SK-N-SH treated with all-trans-retinoic acid at 6 μM for 48 hours (cell line): ENCODE measurements at regions not wholly inside any gene's neighbourhood (a gene's known extent, or its start where the extent isn't known, plus 50 kb on each side); places are given as distances from the start of the nearest gene placed in this dataset.

ENCODE experiments used
- ATAC-seq: fragments of 200-7000 bp; cut with Tn5 transposase; 3 replicates; pipeline ENCODE4 v1.9.1; 2020; ENCODE audit warnings: mild to moderate bottlenecking, moderate library complexity
- ARNTL ChIP-seq: fragments of 450-650 bp; formaldehyde crosslinking; IDR thresholded peaks from 2 replicates; pipeline ENCODE4 v1.5.0; 2020; ENCODE audit warnings: low read depth, mild to moderate bottlenecking, moderate library complexity, borderline replicate concordance
- BACH2 ChIP-seq: fragments of 250-450 bp; sonication (Bioruptor Pico); IDR thresholded peaks from 2 replicates; pipeline ENCODE4 v1.9.0; 2021; ENCODE audit warnings: mild to moderate bottlenecking, borderline replicate concordance
- CSDC2 ChIP-seq: fragments of 250-450 bp; sonication (Bioruptor Pico); IDR thresholded peaks from 2 replicates; pipeline ENCODE4 v1.5.0; 2020; ENCODE audit warnings: mild to moderate bottlenecking, moderate library complexity
- ESRRG ChIP-seq: fragments of 250-450 bp; sonication (Bioruptor Pico); IDR thresholded peaks from 2 replicates; pipeline ENCODE4 v1.6.1; 2021; ENCODE audit warnings: mild to moderate bottlenecking
- ISL1 ChIP-seq: fragments of 250-450 bp; sonication (Bioruptor Pico); IDR thresholded peaks from 2 replicates; pipeline ENCODE4 v2.1.2; 2022; ENCODE audit warnings: mild to moderate bottlenecking, moderate library complexity
- OSR1 ChIP-seq: fragments of 250-450 bp; sonication (Bioruptor Pico); IDR thresholded peaks from 2 replicates; pipeline ENCODE4 v1.8.0; 2022; ENCODE audit warnings: moderate library complexity, mild to moderate bottlenecking, inconsistent platforms
- POU6F1 ChIP-seq: fragments of 250-450 bp; sonication (Bioruptor Pico); IDR thresholded peaks from 2 replicates; pipeline ENCODE4 v1.8.0; 2021; ENCODE audit warnings: low read depth, mild to moderate bottlenecking, moderate library complexity, borderline replicate concordance
- PPARA ChIP-seq: fragments of 250-450 bp; sonication (Bioruptor Pico); IDR thresholded peaks from 2 replicates; pipeline ENCODE4 v1.5.0; 2020; ENCODE audit warnings: mild to moderate bottlenecking, borderline replicate concordance
- RARB ChIP-seq: fragments of 250-450 bp; sonication (Bioruptor Pico); IDR thresholded peaks from 2 replicates; pipeline ENCODE4 v1.8.0; 2021; ENCODE audit warnings: mild to moderate bottlenecking, moderate library complexity
- SNAI2 ChIP-seq: fragments of 250-450 bp; sonication (Bioruptor Pico); IDR thresholded peaks from 2 replicates; pipeline ENCODE4 v1.5.0; 2020; ENCODE audit warnings: mild to moderate bottlenecking, moderate library complexity
- TCF4 ChIP-seq: fragments of 250-450 bp; sonication (Bioruptor Pico); IDR thresholded peaks from 2 replicates; pipeline ENCODE4 v1.8.0; 2021; ENCODE audit warnings: mild to moderate bottlenecking, moderate library complexity, borderline replicate concordance
- TOX ChIP-seq: fragments of 250-450 bp; sonication (Bioruptor Pico); IDR thresholded peaks from 2 replicates; pipeline ENCODE4 v1.8.0; 2021; ENCODE audit warnings: mild to moderate bottlenecking, moderate library complexity, borderline replicate concordance
- TSHZ2 ChIP-seq: fragments of 250-450 bp; sonication (Bioruptor Pico); IDR thresholded peaks from 2 replicates; pipeline ENCODE4 v1.5.0; 2020; ENCODE audit warnings: mild to moderate bottlenecking, moderate library complexity
- ZFP3 ChIP-seq: fragments of 250-450 bp; sonication (Bioruptor Pico); IDR thresholded peaks from 2 replicates; pipeline ENCODE4 v1.5.0; 2020; ENCODE audit warnings: mild to moderate bottlenecking, moderate library complexity
- ZFP30 ChIP-seq: fragments of 450-650 bp; formaldehyde crosslinking; IDR thresholded peaks from 2 replicates; pipeline ENCODE4 v1.5.0; 2022; ENCODE audit warnings: mild to moderate bottlenecking, moderate library complexity
- ZNF565 ChIP-seq: fragments of 450-650 bp; formaldehyde crosslinking; conservative IDR thresholded peaks from 2 replicates; pipeline ENCODE4 v1.5.0; 2020; ENCODE audit warnings: low read depth, mild to moderate bottlenecking, moderate library complexity
- ZNF70 ChIP-seq: fragments of 450-650 bp; formaldehyde crosslinking; IDR thresholded peaks from 2 replicates; pipeline ENCODE4 v1.5.0; 2020; ENCODE audit warnings: mild to moderate bottlenecking, moderate library complexity
- ZNF8 ChIP-seq: fragments of 450-650 bp; formaldehyde crosslinking; IDR thresholded peaks from 2 replicates; pipeline ENCODE4 v1.5.0; 2020; ENCODE audit warnings: mild to moderate bottlenecking, moderate library complexity
- TF ChIP-seq, protein P1 (sequence below): fragments of 250-450 bp; sonication (Bioruptor Pico); IDR thresholded peaks from 2 replicates; pipeline ENCODE4 v1.5.1; 2020; ENCODE audit warnings: low read depth, mild to moderate bottlenecking, moderate library complexity
- TF ChIP-seq, protein P2 (sequence below): fragments of 250-450 bp; sonication (Bioruptor Pico); IDR thresholded peaks from 2 replicates; pipeline ENCODE4 v1.8.0; 2020; ENCODE audit warnings: mild to moderate bottlenecking, moderate library complexity, borderline replicate concordance
- TF ChIP-seq, protein P3 (sequence below): fragments of 250-450 bp; sonication (Bioruptor Pico); IDR thresholded peaks from 2 replicates; pipeline ENCODE4 v1.5.1; 2021; ENCODE audit warnings: mild to moderate bottlenecking, moderate library complexity

DNA sequence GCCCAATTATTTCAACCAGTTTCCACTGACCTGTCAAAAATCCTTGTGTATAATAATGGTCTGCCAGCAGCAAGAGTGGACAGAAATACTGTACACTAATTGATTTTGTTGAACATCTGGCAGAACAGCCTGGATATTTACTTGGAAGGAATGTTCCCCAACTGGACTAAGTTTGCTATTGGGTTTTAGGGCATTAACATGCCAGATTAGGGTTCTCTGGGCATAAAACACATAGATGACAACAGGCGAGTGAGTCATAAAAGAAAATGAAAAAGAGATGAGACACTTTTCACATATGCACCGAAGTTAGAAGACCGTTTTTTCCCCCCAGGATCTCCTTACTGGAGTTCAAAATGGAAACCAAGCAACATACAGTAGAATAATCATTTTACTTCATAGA, 236.3 kb upstream of the NAV3 start:
- peak; percentile 72 for ATAC-seq
- no peak for TF ChIP-seq TCF4 (CRISPR knock-in tag)
- no peak for TF ChIP-seq ZNF565 (CRISPR knock-in tag)
- no peak for TF ChIP-seq POU6F1 (CRISPR knock-in tag)
- TF ChIP-seq RARB, result no peak
- no peak for TF ChIP-seq OSR1 (CRISPR knock-in tag)
- TF ChIP-seq BACH2 (CRISPR knock-in tag), result no peak
- no peak for TF ChIP-seq ZFP3 (CRISPR knock-in tag)
- TF ChIP-seq CSDC2 (CRISPR knock-in tag), result no peak
- TF ChIP-seq, protein P1, sequence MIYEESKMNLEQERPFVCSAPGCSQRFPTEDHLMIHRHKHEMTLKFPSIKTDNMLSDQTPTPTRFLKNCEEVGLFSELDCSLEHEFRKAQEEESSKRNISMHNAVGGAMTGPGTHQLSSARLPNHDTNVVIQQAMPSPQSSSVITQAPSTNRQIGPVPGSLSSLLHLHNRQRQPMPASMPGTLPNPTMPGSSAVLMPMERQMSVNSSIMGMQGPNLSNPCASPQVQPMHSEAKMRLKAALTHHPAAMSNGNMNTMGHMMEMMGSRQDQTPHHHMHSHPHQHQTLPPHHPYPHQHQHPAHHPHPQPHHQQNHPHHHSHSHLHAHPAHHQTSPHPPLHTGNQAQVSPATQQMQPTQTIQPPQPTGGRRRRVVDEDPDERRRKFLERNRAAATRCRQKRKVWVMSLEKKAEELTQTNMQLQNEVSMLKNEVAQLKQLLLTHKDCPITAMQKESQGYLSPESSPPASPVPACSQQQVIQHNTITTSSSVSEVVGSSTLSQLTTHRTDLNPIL (CRISPR knock-in tag), result no peak
- no peak for TF ChIP-seq ZNF8 (CRISPR knock-in tag)
- TF ChIP-seq ISL1 (CRISPR knock-in tag), result no peak
- TF ChIP-seq ESRRG (CRISPR knock-in tag), result no peak
- TF ChIP-seq, protein P2, sequence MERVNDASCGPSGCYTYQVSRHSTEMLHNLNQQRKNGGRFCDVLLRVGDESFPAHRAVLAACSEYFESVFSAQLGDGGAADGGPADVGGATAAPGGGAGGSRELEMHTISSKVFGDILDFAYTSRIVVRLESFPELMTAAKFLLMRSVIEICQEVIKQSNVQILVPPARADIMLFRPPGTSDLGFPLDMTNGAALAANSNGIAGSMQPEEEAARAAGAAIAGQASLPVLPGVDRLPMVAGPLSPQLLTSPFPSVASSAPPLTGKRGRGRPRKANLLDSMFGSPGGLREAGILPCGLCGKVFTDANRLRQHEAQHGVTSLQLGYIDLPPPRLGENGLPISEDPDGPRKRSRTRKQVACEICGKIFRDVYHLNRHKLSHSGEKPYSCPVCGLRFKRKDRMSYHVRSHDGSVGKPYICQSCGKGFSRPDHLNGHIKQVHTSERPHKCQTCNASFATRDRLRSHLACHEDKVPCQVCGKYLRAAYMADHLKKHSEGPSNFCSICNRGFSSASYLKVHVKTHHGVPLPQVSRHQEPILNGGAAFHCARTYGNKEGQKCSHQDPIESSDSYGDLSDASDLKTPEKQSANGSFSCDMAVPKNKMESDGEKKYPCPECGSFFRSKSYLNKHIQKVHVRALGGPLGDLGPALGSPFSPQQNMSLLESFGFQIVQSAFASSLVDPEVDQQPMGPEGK (CRISPR knock-in tag), result no peak
- TF ChIP-seq ZNF70, result no peak
- TF ChIP-seq SNAI2, result no peak
- TF ChIP-seq, all 23 proteins: peak for 0

GRCh38 chr12:77592836-77593235, 237.9 kb upstream of the NAV3 start:
- TF ChIP-seq ZFP3 (CRISPR knock-in tag) (no peak), ZFP30 (CRISPR knock-in tag) (no peak), ZNF70 (no peak), BACH2 (CRISPR knock-in tag) (no peak), ARNTL (CRISPR knock-in tag) (no peak), ISL1 (CRISPR knock-in tag) (no peak), TCF4 (CRISPR knock-in tag) (no peak), SNAI2 (no peak), OSR1 (CRISPR knock-in tag) (no peak), PPARA (no peak), TSHZ2 (CRISPR knock-in tag) (no peak), TOX (CRISPR knock-in tag) (no peak), ESRRG (CRISPR knock-in tag) (no peak), ZNF8 (CRISPR knock-in tag) (no peak)
- TF ChIP-seq, protein P1 (CRISPR knock-in tag), result no peak
- TF ChIP-seq, protein P3, sequence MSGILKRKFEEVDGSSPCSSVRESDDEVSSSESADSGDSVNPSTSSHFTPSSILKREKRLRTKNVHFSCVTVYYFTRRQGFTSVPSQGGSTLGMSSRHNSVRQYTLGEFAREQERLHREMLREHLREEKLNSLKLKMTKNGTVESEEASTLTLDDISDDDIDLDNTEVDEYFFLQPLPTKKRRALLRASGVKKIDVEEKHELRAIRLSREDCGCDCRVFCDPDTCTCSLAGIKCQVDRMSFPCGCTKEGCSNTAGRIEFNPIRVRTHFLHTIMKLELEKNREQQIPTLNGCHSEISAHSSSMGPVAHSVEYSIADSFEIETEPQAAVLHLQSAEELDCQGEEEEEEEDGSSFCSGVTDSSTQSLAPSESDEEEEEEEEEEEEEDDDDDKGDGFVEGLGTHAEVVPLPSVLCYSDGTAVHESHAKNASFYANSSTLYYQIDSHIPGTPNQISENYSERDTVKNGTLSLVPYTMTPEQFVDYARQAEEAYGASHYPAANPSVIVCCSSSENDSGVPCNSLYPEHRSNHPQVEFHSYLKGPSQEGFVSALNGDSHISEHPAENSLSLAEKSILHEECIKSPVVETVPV, result no peak
- no peak for ATAC-seq
